ENCODE measurements at regions not wholly inside any gene's neighbourhood (a gene's known extent, or its start where the extent isn't known, plus 50 kb on each side); places are given as distances from the start of the nearest gene placed in this dataset.
"Not testable (repeated sequence)": the region's sequence is repeated elsewhere in the genome, so short reads cannot be mapped to it uniquely, and the experiment has no call there.

DNA sequence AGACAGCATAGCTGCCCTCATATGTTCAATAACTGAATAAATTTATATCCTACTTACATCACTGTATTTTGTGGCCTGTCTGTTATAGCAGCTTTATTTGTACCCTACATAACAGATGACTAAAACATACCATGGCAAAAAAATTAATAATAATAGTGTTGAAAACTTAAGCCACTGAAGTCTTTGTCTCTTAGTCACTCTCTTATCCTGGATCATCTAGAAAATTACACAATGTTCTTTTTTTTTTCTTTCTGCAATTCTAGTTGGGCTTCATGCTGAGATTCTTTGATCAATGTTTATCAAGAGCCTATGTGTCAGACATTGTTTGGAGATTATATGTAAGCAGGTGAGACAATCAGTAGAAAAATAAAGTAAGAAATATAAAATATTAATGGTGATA lies 519.3 kb upstream of the ARPP21 start:
- no peak overlapping the region for H3K4me3 ChIP-seq (ENCODE audit: low read length)
- DNase-seq (ENCODE audit: low read depth): peak; percentile 0
- TF ChIP-seq, protein P1, sequence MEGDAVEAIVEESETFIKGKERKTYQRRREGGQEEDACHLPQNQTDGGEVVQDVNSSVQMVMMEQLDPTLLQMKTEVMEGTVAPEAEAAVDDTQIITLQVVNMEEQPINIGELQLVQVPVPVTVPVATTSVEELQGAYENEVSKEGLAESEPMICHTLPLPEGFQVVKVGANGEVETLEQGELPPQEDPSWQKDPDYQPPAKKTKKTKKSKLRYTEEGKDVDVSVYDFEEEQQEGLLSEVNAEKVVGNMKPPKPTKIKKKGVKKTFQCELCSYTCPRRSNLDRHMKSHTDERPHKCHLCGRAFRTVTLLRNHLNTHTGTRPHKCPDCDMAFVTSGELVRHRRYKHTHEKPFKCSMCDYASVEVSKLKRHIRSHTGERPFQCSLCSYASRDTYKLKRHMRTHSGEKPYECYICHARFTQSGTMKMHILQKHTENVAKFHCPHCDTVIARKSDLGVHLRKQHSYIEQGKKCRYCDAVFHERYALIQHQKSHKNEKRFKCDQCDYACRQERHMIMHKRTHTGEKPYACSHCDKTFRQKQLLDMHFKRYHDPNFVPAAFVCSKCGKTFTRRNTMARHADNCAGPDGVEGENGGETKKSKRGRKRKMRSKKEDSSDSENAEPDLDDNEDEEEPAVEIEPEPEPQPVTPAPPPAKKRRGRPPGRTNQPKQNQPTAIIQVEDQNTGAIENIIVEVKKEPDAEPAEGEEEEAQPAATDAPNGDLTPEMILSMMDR (IDR thresholded peaks at IDR 0.05; ENCODE audit: insufficient read depth, low read depth, low read length, missing control alignments): no peak

DNA sequence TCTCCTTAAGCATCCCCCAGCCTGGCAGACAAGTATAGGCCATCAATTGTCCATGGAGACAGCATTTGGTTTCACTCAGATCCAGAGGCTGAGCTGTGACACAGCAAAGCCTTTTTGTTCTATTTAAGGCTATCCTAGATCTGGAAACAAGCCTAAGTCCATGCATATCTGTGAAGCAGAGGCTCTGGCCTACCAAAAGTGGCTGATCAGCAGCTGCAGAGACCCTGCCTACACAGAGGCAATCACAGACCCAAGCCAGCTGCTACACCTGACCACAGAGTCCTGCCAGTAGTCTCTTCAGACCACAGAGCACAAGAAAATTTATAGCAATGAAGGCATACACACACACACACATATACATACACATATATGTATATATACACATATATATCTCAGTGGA lies 501.7 kb upstream of the ARPP21 start:
- DNase-seq (ENCODE audit: low read depth): no peak
- no peak overlapping the region for H3K4me3 ChIP-seq (ENCODE audit: low read length)
- TF ChIP-seq, protein P1 (IDR thresholded peaks at IDR 0.05; ENCODE audit: insufficient read depth, low read depth, low read length, missing control alignments): no peak

DNA sequence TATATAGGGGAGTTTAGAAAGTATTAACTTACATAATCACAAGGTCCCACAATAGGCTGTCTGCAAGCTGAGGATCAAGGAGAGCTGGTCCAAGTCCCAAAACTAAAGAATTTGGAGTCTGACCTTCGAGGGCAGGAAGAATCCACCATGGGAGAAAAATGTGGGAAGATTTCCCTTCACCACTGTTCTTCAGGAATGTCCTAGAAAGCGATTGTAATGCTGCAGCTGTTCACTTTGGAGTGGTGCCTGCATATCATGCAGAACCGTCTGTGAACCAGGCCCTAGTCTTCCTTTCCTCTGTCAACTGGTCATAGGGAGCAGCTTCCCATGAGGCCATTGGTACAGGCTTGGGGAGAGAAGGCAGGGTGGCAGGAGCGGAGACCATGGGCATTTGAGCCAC lies 497.9 kb upstream of the ARPP21 start:
- H3K4me3 ChIP-seq (ENCODE audit: low read length): no peak overlapping the region
- TF ChIP-seq, protein P1 (IDR thresholded peaks at IDR 0.05; ENCODE audit: insufficient read depth, low read depth, low read length, missing control alignments): no peak

DNA sequence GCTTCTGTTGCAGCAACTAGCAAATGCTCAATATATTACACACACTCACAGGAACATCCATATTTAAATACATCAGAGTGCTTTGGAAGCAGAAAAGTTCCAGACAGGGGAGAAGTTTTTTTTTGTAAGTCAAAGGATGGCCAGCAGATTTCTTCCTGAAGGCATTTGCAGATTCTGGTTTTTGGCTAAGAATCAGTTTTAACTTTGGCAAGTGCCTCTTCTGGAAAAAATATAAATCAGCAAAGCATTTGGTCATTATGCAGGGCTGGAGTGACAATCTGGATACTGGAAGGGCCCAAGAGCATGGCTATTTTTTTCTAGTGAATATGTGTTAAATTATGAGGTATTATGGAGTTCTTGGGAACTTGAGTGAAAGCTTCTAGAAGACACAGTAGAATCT lies 495.3 kb upstream of the ARPP21 start:
- DNase-seq (ENCODE audit: low read depth): no peak
- no peak overlapping the region for H3K4me3 ChIP-seq (ENCODE audit: low read length)
- TF ChIP-seq, protein P1 (IDR thresholded peaks at IDR 0.05; ENCODE audit: insufficient read depth, low read depth, low read length, missing control alignments): no peak

More for the DNA sequence above, 497.9 kb upstream of the ARPP21 start:
- no peak for DNase-seq (ENCODE audit: low read depth)

DNA sequence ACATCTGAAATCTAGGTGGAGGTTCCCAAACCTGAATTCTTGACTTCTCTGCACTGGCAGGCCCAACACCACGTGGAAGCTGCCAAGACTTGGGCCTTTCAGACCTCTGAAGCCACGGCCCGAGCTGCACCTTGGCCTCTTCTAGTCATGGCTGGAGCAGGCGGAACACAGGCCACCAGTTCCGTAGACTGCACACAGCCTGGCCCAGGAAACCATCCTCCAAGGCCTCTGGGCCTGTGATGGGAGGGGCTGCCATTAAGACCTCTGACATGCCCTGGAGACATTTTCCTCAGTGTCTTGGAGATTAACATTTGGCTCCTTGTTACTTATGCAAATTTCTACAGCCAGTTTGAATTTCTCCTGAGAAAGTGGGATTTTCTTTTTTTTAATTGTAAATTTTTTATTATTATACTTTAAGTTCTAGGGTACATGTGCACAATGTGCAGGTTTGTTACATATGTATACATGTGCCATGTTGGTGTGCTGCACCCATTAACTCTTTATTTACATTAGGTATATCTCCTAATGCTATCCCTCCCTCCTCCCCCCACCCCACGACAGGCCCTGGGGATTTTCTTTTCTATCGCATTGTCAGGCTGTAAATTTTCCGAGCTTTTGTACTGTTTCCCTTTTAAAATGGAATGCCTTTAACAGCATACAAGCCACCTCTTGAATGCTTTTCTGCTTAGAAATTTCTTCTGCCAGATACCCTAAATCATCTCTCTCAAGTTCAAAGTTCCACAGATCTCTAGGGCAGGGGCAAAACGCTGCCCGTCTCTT lies 492.9 kb upstream of the ARPP21 start:
- not testable (repeated sequence) for DNase-seq (ENCODE audit: low read depth); H3K4me3 ChIP-seq (ENCODE audit: low read length)

DNA sequence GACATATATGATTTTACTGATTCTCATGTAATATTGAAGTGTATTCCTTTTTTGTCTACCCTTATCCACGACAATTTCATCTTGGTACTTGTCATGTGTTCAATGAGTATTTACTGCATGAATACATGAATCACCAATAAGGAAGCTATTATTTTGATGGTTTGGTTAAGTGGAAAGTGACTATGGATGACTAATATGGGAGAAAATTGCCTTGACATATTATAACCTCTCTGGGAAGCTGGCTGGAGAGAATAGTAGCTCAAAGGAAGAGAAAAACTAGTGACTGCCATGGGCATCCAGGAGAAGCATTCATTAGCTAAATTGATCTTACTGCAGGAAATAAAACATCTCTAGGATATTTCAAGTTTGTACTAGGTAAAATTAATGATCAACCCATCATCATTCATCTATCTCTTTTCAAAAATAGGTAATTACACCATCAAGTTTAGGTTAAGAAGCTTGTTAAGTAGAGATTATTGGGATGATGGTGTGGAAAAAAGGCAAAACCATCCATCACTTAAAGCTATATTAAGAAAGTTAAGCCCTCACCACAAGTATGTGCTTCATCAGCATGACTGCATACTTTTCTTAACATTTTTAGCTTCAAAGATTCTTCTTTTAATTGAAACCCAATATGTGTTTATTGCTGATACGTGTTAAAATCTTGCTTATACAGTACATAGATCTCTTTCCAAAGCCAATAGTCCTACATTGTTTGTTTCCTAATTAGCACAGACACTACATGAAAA lies 455.2 kb upstream of the ARPP21 start:
- DNase-seq (ENCODE audit: low read depth): peak; percentile 11

DNA sequence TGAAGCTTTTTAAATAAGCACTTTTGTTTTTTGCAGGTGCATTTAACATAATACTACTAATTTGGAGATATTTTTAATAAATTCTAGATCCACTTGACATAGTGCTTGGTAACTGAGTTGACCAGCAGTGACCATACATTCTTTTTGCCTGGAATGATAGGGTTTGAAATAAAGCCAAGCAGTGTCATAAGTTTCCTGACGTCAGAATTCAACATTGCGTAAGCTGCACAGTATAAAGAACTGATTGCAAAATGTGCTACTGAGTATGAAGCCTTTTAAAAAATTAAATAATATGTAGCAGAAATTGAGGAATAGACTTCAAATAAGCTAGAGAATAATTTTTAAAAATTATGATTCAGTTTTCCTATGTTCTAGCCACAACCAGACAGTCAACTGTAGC lies 454.6 kb upstream of the ARPP21 start:
- TF ChIP-seq, protein P1 (IDR thresholded peaks at IDR 0.05; ENCODE audit: insufficient read depth, low read depth, low read length, missing control alignments): no peak
- no peak overlapping the region for H3K4me3 ChIP-seq (ENCODE audit: low read length)
- peak; percentile 31 for DNase-seq (ENCODE audit: low read depth)

More for the DNA sequence above, 455.2 kb upstream of the ARPP21 start:
- H3K4me3 ChIP-seq (ENCODE audit: low read length): no peak overlapping the region
- TF ChIP-seq, protein P1 (IDR thresholded peaks at IDR 0.05; ENCODE audit: insufficient read depth, low read depth, low read length, missing control alignments): no peak
